T-helper 2 cell treated with Interferon-gamma antibody and Interleukin-4, amounts not matched to agents 5 μg/mL and 100 μg/mL, for 36 hours (primary cell): ENCODE measurements at regions not wholly inside any gene's neighbourhood (a gene's known extent, or its start where the extent isn't known, plus 50 kb on each side); places are given as distances from the start of the nearest gene placed in this dataset.
A peak's percentile ranks its signal among the peaks of the same experiment; 100 is the strongest.

ENCODE experiments used
- DNase-seq: peaks from one replicate; pipeline ENCODE4 v3.0.0; 2021; ENCODE audit warnings: low spot score
- H3K27ac Mint-ChIP-seq: one replicate; pipeline ENCODE4 v1.8.0; 2021; ENCODE audit warnings: mild to moderate bottlenecking, mixed read lengths
- H3K27me3 Mint-ChIP-seq: one replicate; pipeline ENCODE4 v1.8.0; 2021; ENCODE audit warnings: low read depth, mixed read lengths
- H3K36me3 Mint-ChIP-seq: one replicate; pipeline ENCODE4 v1.8.0; 2021; ENCODE audit warnings: low read depth, mixed read lengths
- H3K4me1 Mint-ChIP-seq: one replicate; pipeline ENCODE4 v1.8.0; 2021; ENCODE audit warnings: low read depth, mixed read lengths
- H3K4me3 Mint-ChIP-seq: one replicate; pipeline ENCODE4 v1.8.0; 2022; ENCODE audit warnings: mild to moderate bottlenecking, moderate library complexity, mixed read lengths
- H3K9me3 Mint-ChIP-seq: one replicate; pipeline ENCODE4 v1.8.0; 2021; ENCODE audit warnings: mixed read lengths

DNA sequence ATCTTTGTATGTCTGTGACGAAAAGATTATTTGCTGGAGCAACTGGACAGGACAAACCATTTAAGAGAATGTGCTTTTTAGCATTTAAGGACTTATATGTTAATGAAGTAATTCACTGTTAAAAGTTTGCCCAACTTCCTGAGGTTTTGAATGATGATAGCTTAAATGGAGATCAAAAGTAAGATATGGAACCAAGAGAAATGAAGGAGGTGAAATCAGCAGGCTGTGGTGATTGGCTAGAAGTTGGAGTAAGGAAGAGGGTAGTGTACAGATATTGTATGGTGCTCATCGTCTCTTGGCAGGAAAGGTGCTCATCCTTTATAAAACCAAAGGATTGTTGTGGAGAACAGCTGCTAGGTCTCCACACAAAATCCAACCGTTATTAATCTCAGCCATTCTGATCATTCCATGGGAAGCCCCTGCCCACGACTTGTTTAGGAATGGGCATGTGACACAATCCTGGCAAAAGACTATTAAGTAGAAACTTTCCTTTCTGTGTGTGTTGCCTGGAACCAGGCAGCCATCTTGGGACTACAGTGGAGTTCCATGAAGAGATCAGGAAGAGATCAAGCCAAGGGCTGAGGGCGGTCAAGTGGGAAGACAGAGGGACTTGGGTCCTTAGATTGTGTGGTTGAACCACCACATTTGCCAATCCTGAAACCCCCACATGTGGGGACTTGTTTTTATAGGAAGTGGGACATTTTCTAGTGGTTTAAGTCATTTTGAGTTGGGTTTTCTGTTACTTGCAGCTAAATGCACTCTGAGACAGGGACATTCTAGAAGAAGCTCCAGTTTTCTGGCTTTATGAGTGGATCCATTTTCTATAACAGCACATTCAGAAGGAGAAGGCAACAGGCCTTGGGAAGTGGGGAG is 56.8 kb upstream of the CHST11 start:
- Mint-ChIP-seq H3K27me3 (no peaks in the 10 kb centered on the region), H3K4me3 (no peak overlapping the region), H3K4me1 (peaks cover 11% of the 10 kb centered on the region), H3K9me3 (peaks cover 25% of the 10 kb centered on the region), H3K36me3 (peaks cover 8% of the 10 kb centered on the region), H3K27ac (peak overlapping the region; percentile 1)
- DNase-seq = no peak

GRCh38 chr12:104402630-104403029 is 54.1 kb upstream of the CHST11 start:
- no peak overlapping the region for H3K27ac Mint-ChIP-seq
- peaks cover 17% of the 10 kb centered on the region for H3K9me3 Mint-ChIP-seq
- H3K4me3 Mint-ChIP-seq = no peak overlapping the region
- peaks cover 11% of the 10 kb centered on the region for H3K4me1 Mint-ChIP-seq
- peaks cover 8% of the 10 kb centered on the region for H3K36me3 Mint-ChIP-seq
- no peak for DNase-seq
- H3K27me3 Mint-ChIP-seq = peaks cover 5% of the 10 kb centered on the region

DNA sequence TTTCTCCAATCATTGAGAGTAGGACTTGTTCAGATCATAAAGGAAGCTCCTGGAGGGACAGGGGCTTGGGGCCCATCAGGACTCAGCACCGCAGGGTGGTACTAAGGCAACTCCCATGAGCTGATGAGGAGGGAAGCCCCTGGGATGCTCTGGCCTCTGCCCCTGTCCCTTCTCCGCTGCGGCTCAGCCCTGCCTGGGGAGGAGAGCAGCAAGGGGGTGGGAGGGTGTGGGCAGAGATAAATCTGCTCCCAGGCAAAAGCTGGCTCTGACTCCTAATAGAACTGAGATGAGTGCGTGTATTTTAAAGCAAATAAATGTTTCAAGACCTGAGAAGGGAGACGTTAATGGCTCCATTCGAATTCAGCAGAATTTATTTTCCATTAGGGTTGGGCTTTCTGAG is 52.0 kb upstream of the CHST11 start:
- Mint-ChIP-seq H3K27ac (no peak overlapping the region), H3K4me3 (no peak overlapping the region), H3K9me3 (peaks cover 14% of the 10 kb centered on the region), H3K4me1 (peaks cover 8% of the 10 kb centered on the region), H3K27me3 (peaks cover 6% of the 10 kb centered on the region), H3K36me3 (peaks cover 7% of the 10 kb centered on the region)
- DNase-seq = no peak

DNA sequence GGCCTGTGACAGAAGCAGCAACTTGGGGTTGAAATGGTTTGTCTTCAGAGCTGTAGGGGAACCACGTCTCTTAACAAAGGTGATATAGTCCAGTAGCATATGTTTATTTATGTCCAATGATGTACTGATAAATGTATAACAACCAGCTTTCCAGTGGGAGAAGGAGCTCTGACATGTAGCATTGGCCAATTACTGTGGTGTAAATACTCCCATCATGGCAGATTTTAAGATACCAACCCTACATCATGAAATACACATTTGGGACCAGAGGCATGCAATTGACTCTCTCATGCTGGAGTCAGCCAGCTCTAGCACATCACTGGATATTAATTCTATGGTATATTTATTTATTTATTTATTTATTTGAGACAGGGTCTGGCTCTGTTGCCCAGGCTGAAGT is 50.6 kb upstream of the CHST11 start:
- peaks cover 2% of the 10 kb centered on the region for H3K36me3 Mint-ChIP-seq
- H3K9me3 Mint-ChIP-seq = peaks cover 7% of the 10 kb centered on the region
- peaks cover 6% of the 10 kb centered on the region for H3K27me3 Mint-ChIP-seq
- no peaks in the 10 kb centered on the region for H3K4me1 Mint-ChIP-seq
- DNase-seq = no peak
- no peak overlapping the region for H3K4me3 Mint-ChIP-seq
- no peak overlapping the region for H3K27ac Mint-ChIP-seq
